Renal pelvis (tissue), 1 donor: ENCODE measurements at regions not wholly inside any gene's neighbourhood (a gene's known extent, or its start where the extent isn't known, plus 50 kb on each side); places are given as distances from the start of the nearest gene placed in this dataset.
A peak's percentile ranks its signal among the peaks of the same experiment; 100 is the strongest.
"Not testable (repeated sequence)": the region's sequence is repeated elsewhere in the genome, so short reads cannot be mapped to it uniquely, and the experiment has no call there.

Experiments
- DNase-seq: peaks from one replicate; pipeline ENCODE4 v3.0.0-alpha.2; 2013

GRCh38 chr1:157226739-157227138 is 88.5 kb upstream of the ETV3 start:
- DNase-seq, result no peak

- DNase-seq, result no peak
These were observed 81.4 kb upstream of the ETV3 start for GRCh38 chr1:157219600-157219999.

GRCh38 chr1:157219182-157219581 is 81.0 kb upstream of the ETV3 start:
- DNase-seq, result no peak

GRCh38 chr1:157218671-157219070 is 80.5 kb upstream of the ETV3 start:
- no peak for DNase-seq

GRCh38 chr1:157217486-157217885 is 79.3 kb upstream of the ETV3 start:
- no peak for DNase-seq

GRCh38 chr1:157213836-157214235 is 75.6 kb upstream of the ETV3 start:
- DNase-seq, result no peak

- DNase-seq, result no peak
These were observed 71.3 kb upstream of the ETV3 start for GRCh38 chr1:157209514-157209913.

- not testable (repeated sequence) for DNase-seq
These were observed 67.8 kb upstream of the ETV3 start for GRCh38 chr1:157205982-157206381.

GRCh38 chr1:157203166-157203565 is 65.0 kb upstream of the ETV3 start:
- no peak for DNase-seq

- DNase-seq, result no peak
These were observed 64.1 kb upstream of the ETV3 start for GRCh38 chr1:157202331-157202730.

GRCh38 chr1:157201767-157202166 is 63.6 kb upstream of the ETV3 start:
- DNase-seq, result no peak

GRCh38 chr1:157200451-157200850 is 62.3 kb upstream of the ETV3 start:
- DNase-seq, result no peak

- no peak for DNase-seq
These were observed 61.2 kb upstream of the ETV3 start for GRCh38 chr1:157199421-157199755.

GRCh38 chr1:157198619-157199420 is 60.6 kb upstream of the ETV3 start:
- no peak for DNase-seq

GRCh38 chr1:157197906-157198435 is 59.8 kb upstream of the ETV3 start:
- no peak for DNase-seq

- DNase-seq, result not testable (repeated sequence)
These were observed 58.7 kb upstream of the ETV3 start for GRCh38 chr1:157196670-157197456.

- no peak for DNase-seq
These were observed 58.0 kb upstream of the ETV3 start for GRCh38 chr1:157196245-157196543.

- DNase-seq, result no peak
These were observed 57.5 kb upstream of the ETV3 start for GRCh38 chr1:157195521-157196244.

GRCh38 chr1:157194731-157195520 is 56.7 kb upstream of the ETV3 start:
- DNase-seq, result no peak

GRCh38 chr1:157193702-157194391 is 55.7 kb upstream of the ETV3 start:
- peak; percentile 47 for DNase-seq

- DNase-seq, result no peak
These were observed 55.0 kb upstream of the ETV3 start for GRCh38 chr1:157193219-157193618.
